IMR-90 (cell line): ENCODE measurements at regions not wholly inside any gene's neighbourhood (a gene's known extent, or its start where the extent isn't known, plus 50 kb on each side); places are given as distances from the start of the nearest gene placed in this dataset.

ENCODE experiments used
- ATAC-seq: fragments of 200-7000 bp; cut with Tn5 transposase; 2 replicates; pipeline ENCODE4 v1.9.1; 2020; ENCODE audit warnings: low read depth, mild to moderate bottlenecking, moderate library complexity
- BruUV-seq: library from RNA; stranded (reverse); fragments of 400-500 nt; replicated peaks from 2 replicates; lab custom pipeline; 2021; lab: Mats Ljungman, UMichigan
- CTCF ChIA-PET: fragments of 300-600 bp; formaldehyde crosslinking; extraction: SDS; loops from one replicate; lab custom pipeline; 2021; ENCODE audit warnings: antibody characterized with exemption; lab: Yijun Ruan, JAX
- POLR2A ChIA-PET: fragments of 300-600 bp; sonication (Branson Sonifier 250); formaldehyde crosslinking; loops from one replicate; lab custom pipeline; 2022; ENCODE audit warnings: antibody characterized with exemption; ENCODE audit not compliant: unreplicated experiment; lab: Charles Lee
- DNase-seq: peaks from one replicate; pipeline ENCODE4 v3.0.0; 2013
- H2AFZ ChIP-seq: replicated peaks from 2 replicates; pipeline ENCODE3; 2013; ENCODE audit warnings: low read length, mild to moderate bottlenecking; ENCODE audit not compliant: poor library complexity
- H2AK5ac ChIP-seq: 2 replicates; pipeline ENCODE4 v1.6.1; 2013; ENCODE audit warnings: low read depth, low read length, inconsistent platforms
- H2AK9ac ChIP-seq: replicated peaks from 2 replicates; pipeline ENCODE3; 2013; ENCODE audit warnings: mild to moderate bottlenecking, low read depth, low read length, moderate library complexity; ENCODE audit not compliant: poor library complexity
- H2BK120ac ChIP-seq: 2 replicates; pipeline ENCODE4 v1.6.1; 2013; ENCODE audit warnings: low read depth, low read length, inconsistent platforms
- H2BK15ac ChIP-seq: 3 replicates; pipeline ENCODE4 v1.6.1; 2013; ENCODE audit warnings: low read depth, low read length, inconsistent platforms
- H2BK20ac ChIP-seq: 2 replicates; pipeline ENCODE4 v1.6.1; 2013; ENCODE audit warnings: low read depth, mild to moderate bottlenecking, inconsistent platforms, low read length, moderate library complexity
- H2BK5ac ChIP-seq: 2 replicates; pipeline ENCODE4 v1.6.1; 2013; ENCODE audit warnings: mild to moderate bottlenecking, low read depth, low read length, inconsistent platforms; ENCODE audit not compliant: poor library complexity, severe bottlenecking
- H3K14ac ChIP-seq: replicated peaks from 2 replicates; pipeline ENCODE4 v1.6.1; 2013; ENCODE audit warnings: low read depth, low read length, inconsistent platforms
- H3K18ac ChIP-seq: 2 replicates; pipeline ENCODE4 v1.6.1; 2013; ENCODE audit warnings: low read depth, low read length, control low read depth
- H3K23ac ChIP-seq: 2 replicates; pipeline ENCODE4 v1.6.1; 2013; ENCODE audit warnings: low read depth, low read length, inconsistent platforms
- H3K27ac ChIP-seq: 2 replicates; pipeline ENCODE4 v1.5.1; 2013; ENCODE audit warnings: mild to moderate bottlenecking, control low read depth, low read length; ENCODE audit not compliant: insufficient read depth
- H3K27me3 ChIP-seq: 2 replicates; pipeline ENCODE4 v1.6.1; 2013; ENCODE audit warnings: low read length; ENCODE audit not compliant: control insufficient read depth, insufficient read depth
- H3K36me3 ChIP-seq: 2 replicates; pipeline ENCODE4 v1.6.1; 2013; ENCODE audit warnings: low read length, mixed read lengths; ENCODE audit not compliant: control insufficient read depth, insufficient read depth
- H3K4ac ChIP-seq: 2 replicates; pipeline ENCODE4 v1.6.1; 2013; ENCODE audit warnings: low read depth, low read length, inconsistent platforms
- H3K4me1 ChIP-seq: 2 replicates; pipeline ENCODE4 v1.6.1; 2013; ENCODE audit warnings: low read length, mixed read lengths; ENCODE audit not compliant: control insufficient read depth, insufficient read depth
- H3K4me2 ChIP-seq: 2 replicates; pipeline ENCODE4 v1.6.1; 2013; ENCODE audit warnings: low read depth, mild to moderate bottlenecking, control low read depth, low read length, moderate library complexity
- H3K4me3 ChIP-seq: 2 replicates; pipeline ENCODE4 v1.5.1; 2013; ENCODE audit warnings: low read depth, mild to moderate bottlenecking, control low read depth, low read length, moderate library complexity; ENCODE audit not compliant: insufficient read depth
- H3K56ac ChIP-seq: 2 replicates; pipeline ENCODE4 v1.6.1; 2013; ENCODE audit warnings: low read length, inconsistent platforms; ENCODE audit not compliant: insufficient read depth; ENCODE audit errors: extremely low read depth
- H3K79me1 ChIP-seq, 2 experiments: 2 replicates each; pipeline ENCODE4 v1.6.1; 2013; ENCODE audit warnings: low read length in 2 of 2, inconsistent platforms in 1 of 2, low read depth in 1 of 2
- H3K9ac ChIP-seq: 2 replicates; pipeline ENCODE4 v1.6.1; 2013; ENCODE audit warnings: low read depth, low read length, control low read depth
- H3K9me1 ChIP-seq: 2 replicates; pipeline ENCODE4 v1.6.1; 2013; ENCODE audit warnings: low read length, inconsistent platforms; ENCODE audit not compliant: insufficient read depth
- H3K9me3 ChIP-seq: 2 replicates; pipeline ENCODE4 v1.6.1; 2013; ENCODE audit warnings: low read length; ENCODE audit not compliant: control insufficient read depth, insufficient read depth
- H4K20me1 ChIP-seq: 2 replicates; pipeline ENCODE4 v1.6.1; 2013; ENCODE audit warnings: low read length, inconsistent platforms; ENCODE audit not compliant: insufficient read depth
- H4K5ac ChIP-seq: 2 replicates; pipeline ENCODE4 v1.6.1; 2013; ENCODE audit warnings: mild to moderate bottlenecking, low read depth, low read length, control low read depth
- H4K8ac ChIP-seq, 2 experiments: 2 replicates each; pipeline ENCODE4 v1.6.1; 2013; ENCODE audit warnings: low read depth in 2 of 2, low read length in 2 of 2, control low read depth in 1 of 2, inconsistent platforms in 1 of 2
- H4K91ac ChIP-seq: 2 replicates; pipeline ENCODE4 v1.6.1; 2013; ENCODE audit warnings: low read depth, low read length, inconsistent platforms; ENCODE audit not compliant: insufficient read depth
- WGBS, 2 experiments: methylation state at CpG; one replicate each; pipeline versions ENCODE4 v1.1.5 to v1.1.7; 2013; ENCODE audit warnings: missing lambda C conversion rate in 2 of 2; ENCODE audit not compliant: insufficient read length in 1 of 2; ENCODE audit errors: extremely low coverage in 2 of 2; 5-methylcytosine and 5-hydroxymethylcytosine counted together
- dilution Hi-C: fragments of 300-500 bp; cut with HindIII; formaldehyde crosslinking; loops from one replicate; pipeline ENCODE4 v1.14.3; 2018; ENCODE audit warnings: low sequenced_read_pairs; ENCODE audit not compliant: unreplicated experiment
- in situ Hi-C: fragments of 300-500 bp; cut with MboI; formaldehyde crosslinking; loops from 3 replicates; pipeline ENCODE4 v1.14.3; 2019; ENCODE audit warnings: low sequenced_read_pairs, inconsistent platforms, mixed read lengths
- intact Hi-C: fragments of 100-400 bp; cut with micrococcal nuclease; formaldehyde crosslinking; loops from 2 replicates; pipeline ENCODE4 v1.10.0; 2022
- TF ChIP-seq, protein P1 (sequence below): fragments of 150-350 bp; IDR thresholded peaks from 2 replicates; pipeline ENCODE4 v1.6.1; 2017; ENCODE audit warnings: mild to moderate bottlenecking, antibody characterized with exemption, low read length, low read depth

DNA sequence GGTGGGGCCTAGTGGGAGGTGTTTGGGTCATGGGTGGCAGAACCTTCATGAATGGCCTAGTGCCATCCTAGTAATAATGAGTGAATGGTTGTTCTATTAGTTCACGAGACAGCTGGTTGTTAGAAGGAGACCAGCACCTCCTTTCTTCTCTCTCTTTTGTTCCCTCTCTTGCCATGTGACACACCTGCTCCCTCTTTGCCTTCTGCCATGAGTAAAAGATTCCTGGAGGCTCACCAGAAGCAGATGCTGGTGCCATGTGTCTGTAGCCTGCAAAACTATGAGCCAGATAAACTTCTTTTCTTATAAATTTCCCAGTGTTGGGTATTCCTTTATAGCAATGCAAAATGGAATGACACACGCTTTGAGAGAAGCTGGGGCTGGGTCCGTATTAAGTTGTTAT is 89.0 kb upstream of the SLC4A7 start:
- Histone ChIP-seq H3K4me3 (no peak overlapping the region), H3K9me3 (no peaks in the 10 kb centered on the region), H3K23ac (no peak overlapping the region), H3K27ac (no peak overlapping the region), H3K18ac (no peak overlapping the region), H3K9me1 (no peaks in the 10 kb centered on the region), H3K4me2 (no peak overlapping the region), H2BK120ac (no peak overlapping the region), H3K4ac (no peak overlapping the region), H2AK9ac (no peak overlapping the region), H3K36me3 (no peaks in the 10 kb centered on the region), H3K14ac (no peak overlapping the region), H3K56ac (no peak overlapping the region), H4K5ac (no peak overlapping the region), H4K8ac (no peak overlapping the region), H4K91ac (no peak overlapping the region), H4K20me1 (no peaks in the 10 kb centered on the region), H2BK20ac (no peak overlapping the region), H2BK15ac (no peak overlapping the region), H2BK5ac (no peak overlapping the region), H3K79me1 (no peaks in the 10 kb centered on the region), H3K27me3 (no peaks in the 10 kb centered on the region), H2AK5ac (peak overlapping the region; percentile 12; the same call in 1 of the 2 replicates), H2AFZ (no peak overlapping the region), H3K4me1 (peaks cover 4% of the 10 kb centered on the region; the same call in 1 of the 2 replicates), H3K9ac (no peak overlapping the region)
- POLR2A ChIA-PET: no interaction called here
- CTCF ChIA-PET: interaction anchor here (1.1 kb wide), 1 partner anchor 20 kb away, joined by 4 read pairs; no protein-coding TSS in a partner anchor
- dilution Hi-C loops: no loop called here
- no peak for ATAC-seq
- DNase-seq: no peak
- intact Hi-C loops: no loop called here
- in situ Hi-C loops: no loop called here
- no CpG with 5 or more reads among the region's 3 CpGs for WGBS, 2 experiments
- no TSS peak for BruUV-seq
- TF ChIP-seq, protein P1, sequence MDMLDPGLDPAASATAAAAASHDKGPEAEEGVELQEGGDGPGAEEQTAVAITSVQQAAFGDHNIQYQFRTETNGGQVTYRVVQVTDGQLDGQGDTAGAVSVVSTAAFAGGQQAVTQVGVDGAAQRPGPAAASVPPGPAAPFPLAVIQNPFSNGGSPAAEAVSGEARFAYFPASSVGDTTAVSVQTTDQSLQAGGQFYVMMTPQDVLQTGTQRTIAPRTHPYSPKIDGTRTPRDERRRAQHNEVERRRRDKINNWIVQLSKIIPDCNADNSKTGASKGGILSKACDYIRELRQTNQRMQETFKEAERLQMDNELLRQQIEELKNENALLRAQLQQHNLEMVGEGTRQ: no peak
